ENCODE measurements at regions not wholly inside any gene's neighbourhood (a gene's known extent, or its start where the extent isn't known, plus 50 kb on each side); places are given as distances from the start of the nearest gene placed in this dataset.
"Not testable (repeated sequence)": the region's sequence is repeated elsewhere in the genome, so short reads cannot be mapped to it uniquely, and the experiment has no call there.

DNA sequence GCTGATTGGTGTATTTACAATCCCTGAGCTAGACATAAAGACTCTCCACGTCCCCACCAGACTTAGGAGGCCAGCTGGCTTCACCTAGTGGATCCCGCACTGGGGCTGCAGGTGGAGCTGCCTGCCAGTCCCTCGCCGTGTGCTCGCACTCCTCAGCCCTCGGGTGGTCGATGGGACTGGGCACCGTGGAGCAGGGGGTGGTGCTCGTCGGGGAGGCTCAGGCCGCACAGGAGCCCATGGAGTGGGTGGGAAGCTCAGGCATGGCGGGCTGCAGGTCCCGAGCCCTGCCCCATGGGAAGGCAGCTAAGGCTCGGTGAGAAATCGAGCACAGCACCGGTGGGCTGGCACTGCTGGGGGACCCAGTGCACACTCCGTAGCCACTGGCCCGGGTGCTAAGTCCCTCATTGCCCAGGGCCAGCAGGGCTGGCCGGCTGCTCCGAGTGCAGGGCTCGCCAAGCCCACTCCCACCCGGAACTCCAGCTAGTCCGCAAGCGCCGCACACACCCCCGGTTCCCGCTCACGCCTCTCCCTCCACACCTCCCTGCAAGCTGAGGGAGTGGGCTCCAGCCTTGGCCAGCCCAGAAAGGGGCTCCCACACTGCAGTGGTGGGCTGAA, 1441.2 kb upstream of the ACVR2A start:
- TF ChIP-seq, protein P1, sequence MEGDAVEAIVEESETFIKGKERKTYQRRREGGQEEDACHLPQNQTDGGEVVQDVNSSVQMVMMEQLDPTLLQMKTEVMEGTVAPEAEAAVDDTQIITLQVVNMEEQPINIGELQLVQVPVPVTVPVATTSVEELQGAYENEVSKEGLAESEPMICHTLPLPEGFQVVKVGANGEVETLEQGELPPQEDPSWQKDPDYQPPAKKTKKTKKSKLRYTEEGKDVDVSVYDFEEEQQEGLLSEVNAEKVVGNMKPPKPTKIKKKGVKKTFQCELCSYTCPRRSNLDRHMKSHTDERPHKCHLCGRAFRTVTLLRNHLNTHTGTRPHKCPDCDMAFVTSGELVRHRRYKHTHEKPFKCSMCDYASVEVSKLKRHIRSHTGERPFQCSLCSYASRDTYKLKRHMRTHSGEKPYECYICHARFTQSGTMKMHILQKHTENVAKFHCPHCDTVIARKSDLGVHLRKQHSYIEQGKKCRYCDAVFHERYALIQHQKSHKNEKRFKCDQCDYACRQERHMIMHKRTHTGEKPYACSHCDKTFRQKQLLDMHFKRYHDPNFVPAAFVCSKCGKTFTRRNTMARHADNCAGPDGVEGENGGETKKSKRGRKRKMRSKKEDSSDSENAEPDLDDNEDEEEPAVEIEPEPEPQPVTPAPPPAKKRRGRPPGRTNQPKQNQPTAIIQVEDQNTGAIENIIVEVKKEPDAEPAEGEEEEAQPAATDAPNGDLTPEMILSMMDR (IDR thresholded peaks at IDR 0.05): not testable (repeated sequence)
- TF ChIP-seq EP300, POLR2A (IDR thresholded peaks at IDR 0.05): not testable (repeated sequence)
